Fibroblast of peridontal ligament (primary cell): ENCODE measurements at regions not wholly inside any gene's neighbourhood (a gene's known extent, or its start where the extent isn't known, plus 50 kb on each side); places are given as distances from the start of the nearest gene placed in this dataset.
"Not testable (repeated sequence)": the region's sequence is repeated elsewhere in the genome, so short reads cannot be mapped to it uniquely, and the experiment has no call there.

Experiments
- DNase-seq: peaks from one replicate; pipeline ENCODE4 v3.0.0-alpha.2; 2010; ENCODE audit errors: extremely low read depth

DNA sequence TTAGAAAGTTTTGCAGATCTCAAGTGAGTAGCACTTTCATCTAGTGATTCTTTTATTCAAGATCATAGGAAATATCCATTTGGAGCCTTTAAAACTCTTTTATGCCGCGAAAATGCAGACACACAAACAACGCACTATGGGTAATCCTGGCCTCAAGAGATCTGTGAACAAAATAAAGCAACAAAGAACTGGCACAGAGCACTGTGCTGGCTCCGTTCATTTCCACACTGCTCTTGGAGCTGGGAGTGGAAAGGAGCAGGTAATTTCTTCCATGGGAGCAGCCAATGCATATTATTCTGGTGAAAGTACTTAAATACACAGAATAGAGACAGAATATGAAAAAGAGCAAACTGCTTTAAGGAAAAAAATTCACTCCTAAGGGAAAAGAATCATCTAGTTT, 172.7 kb upstream of the FRG1 start:
- DNase-seq: no peak

DNA sequence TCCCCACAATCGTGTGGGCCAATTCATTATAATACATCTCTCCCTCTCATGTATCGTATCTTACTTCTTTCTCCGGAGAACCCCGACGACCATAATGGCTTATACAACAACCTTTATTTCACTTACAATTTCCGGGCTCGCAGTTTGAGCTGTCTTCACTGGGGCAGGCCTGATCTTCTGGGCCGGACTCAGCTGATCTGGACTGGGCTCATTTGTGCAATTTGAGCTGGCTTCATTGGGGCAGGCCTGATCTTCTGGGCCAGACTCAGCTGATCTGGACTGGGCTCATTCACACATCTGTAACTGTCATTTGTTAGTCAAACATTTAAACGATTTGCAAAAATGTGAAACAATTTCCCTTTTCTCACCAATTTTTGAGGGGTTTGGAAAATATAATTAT, 171.5 kb upstream of the FRG1 start:
- DNase-seq: no peak

DNA sequence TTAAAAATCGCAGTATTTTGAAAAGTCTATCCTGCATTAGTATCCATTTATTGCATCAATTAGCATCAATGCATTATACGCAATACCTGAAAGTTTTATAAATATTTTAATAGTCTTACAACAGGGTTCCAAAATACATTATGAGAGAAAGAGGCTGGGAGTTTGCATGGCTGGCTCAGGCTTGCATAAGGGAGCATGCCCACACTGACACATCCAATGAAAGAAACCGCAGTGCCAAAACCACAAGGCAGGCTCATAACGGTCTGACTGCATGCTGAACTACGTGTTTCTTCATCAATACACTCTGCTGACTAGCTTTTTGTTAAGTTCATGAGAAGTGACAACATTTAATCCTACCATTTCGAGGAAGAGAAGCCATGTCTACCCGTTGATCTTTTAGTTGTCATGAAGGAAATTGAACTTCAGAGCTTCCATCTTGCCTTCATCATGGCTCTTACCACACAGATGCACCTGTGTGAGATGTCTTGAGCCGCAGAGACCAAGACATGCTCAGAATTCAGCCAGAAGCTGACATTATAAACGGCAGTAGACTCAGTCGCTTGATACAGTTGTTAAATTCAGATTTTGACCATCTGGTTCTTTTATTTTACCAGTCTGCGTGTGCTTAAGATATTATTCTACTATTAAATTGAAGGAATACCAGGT, 168.8 kb upstream of the FRG1 start:
- no peak for DNase-seq

DNA sequence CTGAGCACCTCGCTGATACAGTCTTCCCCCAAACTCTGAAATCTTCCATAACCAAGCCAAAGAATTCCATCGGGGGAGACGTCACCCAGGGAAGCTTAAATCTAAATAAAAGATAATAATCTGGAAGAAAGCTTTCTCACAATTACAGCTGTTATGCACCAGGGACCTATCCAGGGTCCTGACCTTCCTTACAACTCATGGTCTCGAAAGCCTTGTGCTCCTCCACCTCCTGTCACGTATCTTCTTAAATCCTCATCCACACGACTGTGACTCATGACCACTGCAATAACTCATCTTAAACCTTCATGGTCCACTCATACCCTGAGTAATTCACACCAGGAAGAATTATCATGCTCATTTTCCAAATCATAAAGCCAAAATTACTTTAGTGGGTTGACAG, 166.8 kb upstream of the FRG1 start:
- no peak for DNase-seq

DNA sequence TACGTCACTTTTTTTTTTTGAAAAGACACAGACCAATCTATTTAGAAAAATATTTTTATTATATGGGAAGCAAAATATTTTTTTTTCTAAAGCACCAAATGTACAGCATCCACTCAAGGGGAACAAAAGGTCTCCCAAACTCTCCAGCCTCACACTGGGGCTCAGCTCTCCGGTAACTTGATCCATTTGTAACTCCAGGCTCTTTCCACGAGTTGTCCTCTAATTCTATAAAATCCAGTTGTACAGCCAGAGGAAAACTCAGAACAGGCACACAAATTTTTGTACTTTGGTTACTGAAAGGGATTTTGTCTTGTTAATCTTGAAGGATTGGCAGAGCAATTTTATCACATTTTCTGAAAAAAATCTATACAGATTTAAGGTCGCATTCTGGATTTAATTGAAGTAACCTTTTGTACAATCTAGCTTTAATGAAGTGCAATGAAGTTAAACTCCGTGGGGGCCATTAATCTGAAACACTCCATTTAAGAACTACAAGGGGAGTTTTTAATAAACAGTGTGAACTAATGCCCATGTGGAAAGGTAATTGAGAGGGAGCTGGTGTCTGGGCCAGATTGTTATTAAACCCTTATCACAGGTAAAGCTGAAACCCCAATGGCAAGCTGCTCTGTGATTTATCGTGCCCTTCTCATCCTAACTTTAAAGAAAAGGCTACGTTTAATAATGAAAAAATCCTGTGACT, 161.2 kb upstream of the FRG1 start:
- DNase-seq: no peak

DNA sequence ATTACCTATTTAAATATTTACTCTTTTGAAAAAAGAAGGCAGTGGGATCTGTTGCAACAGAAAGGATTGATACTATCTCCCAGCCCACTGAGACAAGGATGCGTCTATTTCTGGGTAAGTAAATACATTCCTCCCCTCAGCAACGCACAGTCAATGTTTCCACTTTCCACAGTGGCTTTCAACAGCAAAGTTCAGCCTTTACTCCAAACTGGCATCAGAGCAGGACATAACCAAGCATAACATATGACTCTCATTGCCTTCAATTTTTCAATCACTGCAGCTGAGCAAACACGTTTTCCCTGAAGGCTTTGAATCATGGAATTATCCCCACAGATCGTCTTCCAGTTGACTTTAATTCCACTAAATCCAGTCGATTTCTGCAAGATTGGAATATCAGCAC, 160.3 kb upstream of the FRG1 start:
- DNase-seq: no peak

DNA sequence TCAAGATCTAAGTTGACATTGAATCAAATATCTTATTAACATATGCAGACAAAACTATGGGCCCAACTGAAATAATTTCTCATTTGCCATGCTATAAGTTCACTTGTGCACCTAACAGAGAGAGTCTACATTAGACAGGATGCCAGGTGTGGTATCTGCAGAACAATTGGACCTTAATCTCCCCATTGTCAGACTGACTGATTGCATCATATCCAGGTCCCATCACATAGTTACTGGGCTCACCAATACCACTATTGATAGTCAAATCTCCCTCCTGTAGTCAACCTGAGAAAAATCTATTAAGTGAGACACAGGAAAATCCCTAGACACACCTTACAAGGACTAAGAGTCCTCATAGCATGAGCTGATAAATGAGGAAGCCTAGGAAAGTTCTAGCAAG, 156.0 kb upstream of the FRG1 start:
- DNase-seq: no peak

DNA sequence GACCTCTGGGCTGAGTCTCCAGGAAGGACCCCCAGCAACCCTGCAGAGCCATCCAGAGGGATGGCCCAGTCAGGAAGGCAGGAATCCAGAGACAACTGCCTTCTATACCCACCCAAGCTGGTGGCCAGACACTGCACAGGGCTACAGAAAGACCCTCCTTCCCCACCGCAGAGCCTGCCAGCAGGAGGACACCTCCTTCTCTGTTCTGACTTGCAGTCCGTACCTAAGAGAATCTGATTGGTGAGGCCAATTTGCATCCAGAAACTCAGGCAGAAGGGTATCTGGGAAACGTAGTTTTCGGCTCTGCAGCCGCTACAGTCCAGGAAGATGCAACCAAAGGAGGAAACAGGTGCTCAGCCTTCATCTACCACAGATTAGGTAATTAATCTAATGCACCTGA, 155.4 kb upstream of the FRG1 start:
- DNase-seq: no peak

DNA sequence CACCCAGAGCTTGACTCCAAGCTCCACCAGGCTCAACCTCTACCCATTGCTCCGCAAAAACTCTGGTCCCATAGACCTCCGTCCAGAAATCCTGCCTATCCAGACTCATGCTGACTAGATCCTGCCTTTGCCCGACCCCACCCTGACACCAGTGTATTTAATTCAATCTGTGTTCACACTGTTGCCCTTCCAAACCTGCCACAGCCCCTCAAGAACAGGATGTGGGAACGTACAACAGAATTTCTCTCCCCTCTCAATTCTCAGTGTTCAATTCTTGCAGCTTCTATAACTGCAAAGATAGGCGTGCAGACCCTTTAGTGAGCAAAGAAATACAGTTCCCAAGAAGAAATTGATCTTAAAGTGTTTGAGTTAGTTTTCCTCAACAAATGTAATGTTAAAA, 154.2 kb upstream of the FRG1 start:
- no peak for DNase-seq

DNA sequence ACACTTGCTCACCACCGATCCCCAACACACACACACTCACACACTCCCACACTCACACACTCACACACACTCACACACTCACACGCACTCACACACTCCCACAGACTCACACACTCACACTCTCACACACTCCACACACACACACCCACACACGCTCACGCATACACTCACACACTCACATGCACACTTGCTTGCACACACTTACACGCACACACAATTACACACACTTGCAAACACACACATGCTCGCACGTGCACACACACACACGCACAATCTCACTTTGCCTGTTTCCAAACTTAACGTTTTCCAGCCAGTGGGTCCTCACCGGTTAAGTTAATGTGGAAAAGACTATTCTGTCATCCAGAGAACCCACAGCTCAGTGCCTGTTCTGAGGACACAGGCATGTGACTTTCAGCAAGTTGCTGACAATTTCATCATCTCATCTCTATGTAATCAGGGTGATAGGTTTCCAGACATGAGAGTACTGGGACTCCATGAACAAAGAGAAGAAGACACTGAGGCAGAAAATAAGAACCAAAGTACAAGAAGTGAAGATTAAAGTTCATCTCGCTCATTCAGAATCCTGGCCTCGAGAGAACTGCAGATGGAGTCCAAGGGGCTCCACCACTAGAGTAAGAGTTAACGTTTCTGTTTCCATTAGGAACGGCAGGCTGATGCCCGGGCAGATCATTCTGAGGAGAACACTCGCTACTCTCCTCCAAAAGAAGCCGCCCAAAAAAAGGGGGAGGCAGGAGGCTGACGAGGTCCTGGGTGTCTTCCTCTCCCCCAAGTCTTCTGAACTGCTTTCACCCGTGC, 153.2 kb upstream of the FRG1 start:
- DNase-seq: no peak

DNA sequence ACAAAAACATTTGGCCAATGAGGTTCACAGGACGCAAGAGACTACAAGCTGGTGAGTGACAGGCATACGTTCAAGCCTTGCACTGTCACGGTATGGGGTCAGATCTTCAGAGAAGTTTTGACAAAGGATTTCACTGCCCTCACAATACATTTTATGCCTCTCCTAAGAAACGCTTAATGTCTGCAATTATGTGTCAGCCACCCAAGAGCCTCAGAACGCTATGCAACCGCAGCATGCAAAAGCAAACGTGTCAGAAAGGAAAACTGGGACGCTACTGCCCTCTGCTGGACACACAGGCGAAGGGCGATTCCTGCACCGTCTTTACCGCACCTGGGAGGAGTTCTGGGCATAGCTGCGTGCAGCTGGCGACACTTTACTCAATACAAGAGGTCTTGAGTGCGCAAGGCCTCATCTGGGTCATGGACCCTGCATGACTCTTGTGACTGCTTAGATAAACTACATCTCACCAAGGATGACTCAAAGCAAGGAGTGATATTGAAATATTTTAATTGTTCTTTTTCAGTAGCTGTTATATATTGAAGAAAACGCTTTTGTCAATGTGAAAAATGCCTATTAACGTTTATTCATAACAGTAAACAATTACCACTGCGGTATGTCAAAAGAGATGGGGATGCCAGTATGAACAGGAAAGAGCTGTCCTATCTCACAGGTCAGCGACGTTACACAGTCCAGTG, 147.6 kb upstream of the FRG1 start:
- DNase-seq: peak; percentile 53

DNA sequence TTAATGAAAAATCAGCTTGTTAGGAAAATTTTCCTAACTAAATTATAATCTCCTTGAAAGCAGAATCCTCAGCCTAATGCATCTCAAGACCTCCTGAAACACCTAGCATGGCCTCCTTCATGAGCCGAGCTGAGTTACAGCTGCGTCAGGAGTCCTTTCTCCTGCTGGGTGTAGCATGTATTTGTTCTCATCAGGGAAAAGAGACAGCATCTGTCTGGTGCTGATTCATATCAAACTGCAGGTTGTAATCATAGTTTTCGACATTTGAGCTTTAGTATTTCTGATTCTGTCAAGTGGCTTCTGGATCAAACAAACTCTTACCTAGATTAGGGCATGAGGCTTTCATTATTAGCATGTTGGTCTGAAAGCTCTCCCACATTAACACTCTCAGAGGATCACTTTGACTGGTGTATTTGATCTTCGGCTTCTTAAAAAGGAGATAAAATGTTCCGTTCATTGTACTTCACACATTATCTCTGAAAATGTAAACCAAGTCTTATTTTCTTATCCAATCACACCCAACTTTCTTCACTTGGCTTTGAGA, 140.1 kb upstream of the FRG1 start:
- DNase-seq: no peak

DNA sequence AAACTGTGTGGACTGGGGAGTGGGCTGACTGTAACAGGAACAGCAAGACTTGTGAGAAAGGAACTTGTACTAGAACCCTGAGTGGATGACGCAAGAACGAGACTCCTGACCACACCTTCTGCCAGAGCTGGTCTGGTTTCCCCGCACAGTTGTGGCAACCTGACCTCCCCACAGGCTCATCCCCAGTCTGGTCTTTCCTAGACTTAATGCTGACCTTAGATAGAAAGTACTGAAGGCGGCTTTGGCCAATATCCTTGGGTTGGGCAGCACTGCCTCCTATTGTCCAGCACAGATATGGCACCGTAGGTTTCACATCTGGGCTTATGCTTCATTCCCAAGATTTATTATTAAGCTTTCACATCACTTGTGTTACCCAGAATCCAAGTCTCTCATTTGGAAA, 137.8 kb upstream of the FRG1 start:
- DNase-seq: no peak

DNA sequence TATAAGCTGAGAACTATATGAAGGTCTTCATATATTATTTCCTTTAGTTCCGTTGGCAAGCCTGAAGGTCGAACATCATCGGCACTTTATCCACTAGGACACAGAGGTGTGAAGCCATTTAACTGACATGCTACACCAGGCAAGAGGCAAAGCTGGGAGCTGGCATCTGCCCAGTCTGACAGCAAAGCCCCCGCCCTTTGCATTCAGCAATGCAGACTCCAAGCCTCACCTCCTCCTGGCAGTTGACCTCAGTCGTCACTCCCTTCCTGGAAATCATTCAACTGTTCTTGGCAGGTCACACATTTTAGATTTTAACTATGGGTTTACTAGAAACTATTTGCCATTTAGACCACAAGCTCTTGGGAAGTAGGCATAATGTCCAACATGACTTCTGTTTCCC, 135.8 kb upstream of the FRG1 start:
- no peak for DNase-seq

DNA sequence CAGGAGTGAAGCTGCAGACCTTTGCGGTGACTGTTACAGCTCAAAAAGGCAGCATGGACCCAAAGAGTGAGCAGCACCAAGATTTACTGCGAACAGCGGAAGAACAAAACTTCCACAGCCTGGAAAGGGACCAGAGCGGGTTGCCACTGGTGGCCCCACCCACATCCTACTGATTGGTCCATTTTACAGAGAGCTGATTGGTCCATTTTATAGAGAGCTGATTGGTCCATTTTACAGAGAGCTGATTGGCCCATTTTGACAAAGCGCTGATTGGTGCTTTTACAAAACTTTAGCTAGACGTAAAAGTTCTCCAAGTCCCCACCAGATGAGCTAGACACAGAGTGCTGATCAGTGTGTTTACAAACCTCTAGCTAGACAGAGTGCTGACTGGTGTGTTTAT, 134.2 kb upstream of the FRG1 start:
- DNase-seq: no peak

DNA sequence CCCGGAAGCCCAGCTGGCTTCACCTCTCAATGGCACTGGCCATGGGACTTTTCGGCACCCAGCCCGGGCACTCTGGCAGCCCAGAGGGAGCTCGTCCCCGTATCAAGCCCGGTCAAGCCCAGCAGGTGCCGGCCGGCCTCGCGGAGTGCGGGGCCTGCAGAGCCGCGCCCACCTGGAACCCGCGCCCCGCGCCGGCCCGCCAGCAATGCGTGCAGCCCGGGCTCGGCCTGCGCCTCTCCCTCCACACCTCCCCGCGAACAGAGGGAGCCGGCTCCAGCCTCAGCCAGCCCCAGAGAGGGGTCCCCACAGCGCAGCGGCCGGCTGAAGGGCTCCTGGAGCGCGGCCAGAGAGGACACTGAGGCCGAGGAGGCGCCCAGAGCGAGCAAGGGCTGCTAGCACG, 133.6 kb upstream of the FRG1 start:
- DNase-seq: no peak

DNA sequence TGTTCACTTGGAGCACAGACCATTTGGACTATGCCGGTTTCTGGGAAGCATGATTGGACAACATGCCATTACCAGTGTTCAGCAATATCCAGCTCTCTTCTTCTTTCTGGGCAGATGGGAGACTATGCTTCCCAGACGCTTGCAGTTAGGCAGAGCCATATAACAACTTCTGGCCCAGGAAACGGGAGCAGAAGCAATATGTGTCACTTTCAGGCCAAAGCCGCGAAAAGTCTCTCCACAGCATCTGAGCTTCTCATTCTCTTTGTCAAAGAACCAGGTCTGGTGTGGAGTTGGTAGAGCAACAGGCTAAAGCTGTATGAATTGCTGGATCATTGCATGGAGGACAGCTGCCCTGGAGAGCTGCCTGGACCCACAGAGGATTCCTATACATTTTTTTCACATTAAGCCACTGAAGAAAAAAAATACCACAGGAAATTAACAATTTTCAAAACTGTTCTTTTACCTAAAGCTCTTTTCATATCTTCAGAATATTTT, 131.4 kb upstream of the FRG1 start:
- no peak for DNase-seq

DNA sequence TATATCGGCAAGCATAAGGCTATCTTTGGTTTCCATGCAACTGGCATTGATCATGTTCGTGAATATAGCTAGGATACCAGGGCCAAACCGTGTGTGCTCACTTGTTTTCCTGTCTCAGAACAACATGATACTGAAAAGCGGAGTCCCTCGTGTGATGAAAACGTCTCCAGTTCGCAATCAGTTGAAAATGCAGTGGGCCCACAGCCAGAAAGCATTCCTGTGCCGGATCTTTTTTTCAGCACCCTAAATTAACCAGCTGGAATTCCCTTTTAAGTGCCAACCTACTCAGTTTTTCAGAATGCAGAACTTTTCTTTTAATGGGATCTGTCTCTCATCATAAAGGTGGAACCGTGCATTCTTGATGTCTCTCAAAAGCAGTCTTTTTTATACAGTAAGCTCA, 130.8 kb upstream of the FRG1 start:
- no peak for DNase-seq

DNA sequence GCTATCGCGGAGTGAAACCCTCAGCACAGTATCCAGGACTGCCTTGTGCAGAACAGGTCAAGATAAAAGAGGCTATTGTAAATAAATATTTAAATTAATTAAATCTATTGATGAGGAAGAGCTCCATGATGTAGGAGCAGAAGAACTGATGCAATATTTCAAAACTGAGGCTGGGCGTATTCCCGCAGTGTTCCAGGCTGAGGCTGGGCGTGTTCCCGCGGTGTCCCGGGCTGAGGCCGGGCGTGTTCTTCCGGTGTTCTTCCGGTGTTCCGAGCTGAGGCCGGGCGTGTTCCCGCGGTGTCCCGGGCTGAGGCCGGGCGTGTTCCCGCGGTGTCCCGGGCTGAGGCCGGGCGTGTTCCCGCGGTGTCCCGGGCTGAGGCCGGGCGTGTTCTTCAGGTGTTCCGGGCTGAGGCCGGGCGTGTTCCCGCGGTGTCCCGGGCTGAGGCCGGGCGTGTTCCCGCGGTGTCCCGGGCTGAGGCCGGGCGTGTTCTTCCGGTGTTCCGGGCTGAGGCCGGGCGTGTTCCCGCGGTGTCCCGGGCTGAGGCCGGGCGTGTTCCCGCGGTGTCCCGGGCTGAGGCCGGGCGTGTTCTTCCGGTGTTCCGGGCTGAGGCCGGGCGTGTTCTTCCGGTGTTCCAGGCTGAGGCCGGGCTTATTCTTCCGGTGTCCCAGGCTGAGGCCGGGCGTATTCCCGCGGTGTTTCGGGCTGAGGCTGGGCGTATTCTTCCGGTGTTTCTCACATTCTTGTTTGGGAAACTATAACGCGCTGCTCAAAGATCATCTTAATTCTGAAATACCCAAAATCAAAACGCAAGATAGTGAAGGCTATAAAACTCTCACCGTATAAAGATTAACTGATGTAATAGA, 130.1 kb upstream of the FRG1 start:
- DNase-seq: not testable (repeated sequence)

DNA sequence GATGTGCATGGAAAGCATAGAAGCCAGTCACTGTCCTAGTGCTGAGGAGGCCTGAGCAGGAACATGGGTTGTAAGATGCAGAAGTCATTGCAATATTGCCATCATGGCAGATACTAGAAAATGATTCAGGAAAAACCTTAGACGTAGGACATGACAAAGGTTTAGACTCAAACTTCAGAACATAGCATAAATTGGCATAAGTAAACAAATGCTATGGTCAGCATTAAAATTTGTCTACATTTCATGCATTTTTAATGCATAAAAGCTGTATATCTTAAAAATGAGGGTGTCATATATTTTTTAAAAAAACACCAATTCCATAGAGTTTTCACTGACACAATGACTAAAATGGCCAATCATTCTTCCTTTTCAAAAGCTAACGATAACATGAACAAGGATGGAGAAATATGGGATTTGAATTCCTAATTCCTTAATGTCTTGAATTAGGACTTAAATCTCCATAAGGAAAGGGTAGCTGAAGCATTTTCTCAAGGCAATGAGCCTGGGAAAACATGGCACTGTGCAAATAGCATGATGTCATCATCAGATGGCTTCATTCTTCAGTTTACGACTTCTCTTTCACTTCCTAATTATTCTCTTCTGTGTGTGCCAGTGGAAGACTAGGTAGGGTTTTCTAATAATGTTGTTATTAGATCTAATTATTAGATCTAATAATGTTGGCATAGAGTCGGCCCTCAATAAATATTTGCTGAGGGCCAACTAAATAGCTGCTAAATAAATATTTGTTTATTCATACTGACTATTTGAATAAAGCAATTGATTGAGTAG, 125.1 kb upstream of the FRG1 start:
- no peak for DNase-seq
